Ecto neural progenitor cell (in vitro differentiated cells): ENCODE measurements at regions not wholly inside any gene's neighbourhood (a gene's known extent, or its start where the extent isn't known, plus 50 kb on each side); places are given as distances from the start of the nearest gene placed in this dataset.
A peak's percentile ranks its signal among the peaks of the same experiment; 100 is the strongest.

Experiments used
- DNase-seq: peaks from one replicate; pipeline ENCODE4 v3.0.0-alpha.2; 2018; ENCODE audit warnings: low spot score

GRCh38 chr20:51158226-51158625, 135.3 kb upstream of the KCNG1 start:
- no peak for DNase-seq

GRCh38 chr20:51156041-51156982, 133.4 kb upstream of the KCNG1 start:
- DNase-seq: no peak

GRCh38 chr20:51154708-51155690, 132.1 kb upstream of the KCNG1 start:
- no peak for DNase-seq

GRCh38 chr20:51153867-51154707, 131.2 kb upstream of the KCNG1 start:
- DNase-seq: no peak

- DNase-seq: no peak
These were observed 126.0 kb upstream of the KCNG1 start for GRCh38 chr20:51148941-51149340.

- DNase-seq: peak; percentile 21
These were observed 121.6 kb upstream of the KCNG1 start for GRCh38 chr20:51144476-51144875.

GRCh38 chr20:51143652-51144051, 120.7 kb upstream of the KCNG1 start:
- no peak for DNase-seq

GRCh38 chr20:51142448-51142847, 119.5 kb upstream of the KCNG1 start:
- DNase-seq: peak; percentile 12

GRCh38 chr20:51140671-51141070, 117.8 kb upstream of the KCNG1 start:
- DNase-seq: peak; percentile 15

GRCh38 chr20:51139891-51140290, 117.0 kb upstream of the KCNG1 start:
- DNase-seq: no peak

- peak; percentile 32 for DNase-seq
These were observed 115.7 kb upstream of the KCNG1 start for GRCh38 chr20:51138576-51138975.

- DNase-seq: no peak
These were observed 114.6 kb upstream of the KCNG1 start for GRCh38 chr20:51137461-51137860.

- DNase-seq: no peak
These were observed 113.2 kb upstream of the KCNG1 start for GRCh38 chr20:51135926-51136715.

GRCh38 chr20:51134405-51134804, 111.5 kb upstream of the KCNG1 start:
- no peak for DNase-seq

- no peak for DNase-seq
These were observed 109.4 kb upstream of the KCNG1 start for GRCh38 chr20:51132279-51132678.

GRCh38 chr20:51131811-51132210, 108.9 kb upstream of the KCNG1 start:
- DNase-seq: no peak

GRCh38 chr20:51129147-51129776, 106.4 kb upstream of the KCNG1 start:
- no peak for DNase-seq

- no peak for DNase-seq
These were observed 105.3 kb upstream of the KCNG1 start for GRCh38 chr20:51128198-51128597.

- DNase-seq: no peak
These were observed 104.8 kb upstream of the KCNG1 start for GRCh38 chr20:51127713-51128112.

GRCh38 chr20:51126337-51126736, 103.4 kb upstream of the KCNG1 start:
- no peak for DNase-seq
